NCI-H526 (cell line): ENCODE measurements at regions not wholly inside any gene's neighbourhood (a gene's known extent, or its start where the extent isn't known, plus 50 kb on each side); places are given as distances from the start of the nearest gene placed in this dataset.

Source experiments
- DNase-seq, 2 experiments: peaks; one replicate each; lab custom pipeline; 2025; lab: John Stamatoyannopoulos, UW

DNA sequence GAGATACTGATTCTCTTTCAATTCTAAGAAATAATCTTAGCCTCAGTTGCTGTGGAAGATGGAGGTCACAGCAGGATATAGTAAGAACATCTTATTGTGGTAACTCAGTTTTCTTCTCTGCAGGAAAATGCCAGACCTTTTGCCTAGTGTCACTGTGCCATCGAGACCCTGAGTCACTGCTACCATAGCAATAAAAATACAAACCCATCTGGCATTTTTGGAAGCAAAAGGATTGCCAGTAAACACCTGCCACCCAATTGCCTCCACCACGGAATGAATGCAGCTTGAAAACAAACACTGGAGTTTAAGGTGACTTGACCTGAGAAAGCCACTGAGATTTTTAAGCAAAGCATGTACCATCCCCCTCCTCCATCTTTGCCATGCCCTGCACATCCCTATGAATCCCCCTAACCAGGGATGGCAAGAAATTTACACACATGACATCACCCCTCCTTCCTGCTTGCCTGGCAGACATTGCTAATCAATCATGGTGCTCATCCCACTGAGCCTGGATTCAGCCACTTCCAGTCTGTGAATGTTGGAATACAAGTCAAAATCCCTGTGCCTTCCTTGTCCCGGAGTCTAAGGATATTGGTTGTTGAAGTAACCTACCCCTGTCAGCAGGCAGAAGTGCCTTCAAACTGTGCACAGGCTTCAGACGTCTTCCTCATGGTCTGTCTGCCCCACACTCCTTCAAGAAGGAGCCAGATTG is 59.6 kb upstream of the MAMLD1 start:
- DNase-seq = no peak

DNA sequence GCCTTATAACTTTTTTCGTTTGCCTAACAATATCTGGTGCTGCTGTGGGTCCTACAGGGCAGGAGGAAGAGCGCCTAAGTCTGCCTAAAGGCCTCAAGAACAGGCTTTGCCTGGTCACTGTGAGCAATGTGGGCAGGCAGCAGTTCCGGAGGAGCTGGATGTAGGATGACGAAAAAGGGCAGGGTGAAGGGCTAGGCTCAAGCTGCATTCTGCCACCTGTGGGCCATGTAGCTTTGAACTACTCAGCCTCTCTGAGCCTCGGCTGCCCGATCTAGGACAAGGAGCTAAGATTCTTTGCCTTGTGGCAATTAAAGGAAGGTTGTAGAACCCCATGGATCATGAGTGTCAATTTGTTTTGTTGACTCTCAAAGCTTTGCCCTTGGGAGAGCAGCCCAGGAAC is 57.1 kb upstream of the MAMLD1 start:
- DNase-seq = no peak

DNA sequence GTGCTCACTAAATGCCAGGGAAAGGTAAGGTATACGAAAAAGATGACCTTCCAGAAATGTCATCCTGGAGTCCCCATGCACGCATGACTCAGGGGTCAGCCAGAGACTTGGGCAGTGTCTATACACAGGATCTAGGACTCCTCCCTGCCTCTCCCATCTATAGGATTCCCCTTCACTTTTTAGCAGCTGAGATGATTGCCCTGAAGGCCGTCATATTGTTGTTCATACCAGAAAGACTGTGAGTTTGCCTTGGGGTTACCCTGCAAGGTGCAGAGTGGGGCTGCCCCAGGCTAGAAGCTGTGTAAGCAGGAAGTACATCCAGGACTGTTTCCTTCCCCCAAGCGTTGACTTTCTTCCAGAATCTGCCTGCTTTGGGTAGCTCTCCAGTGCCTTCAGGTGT is 55.1 kb upstream of the MAMLD1 start:
- no peak for DNase-seq

DNA sequence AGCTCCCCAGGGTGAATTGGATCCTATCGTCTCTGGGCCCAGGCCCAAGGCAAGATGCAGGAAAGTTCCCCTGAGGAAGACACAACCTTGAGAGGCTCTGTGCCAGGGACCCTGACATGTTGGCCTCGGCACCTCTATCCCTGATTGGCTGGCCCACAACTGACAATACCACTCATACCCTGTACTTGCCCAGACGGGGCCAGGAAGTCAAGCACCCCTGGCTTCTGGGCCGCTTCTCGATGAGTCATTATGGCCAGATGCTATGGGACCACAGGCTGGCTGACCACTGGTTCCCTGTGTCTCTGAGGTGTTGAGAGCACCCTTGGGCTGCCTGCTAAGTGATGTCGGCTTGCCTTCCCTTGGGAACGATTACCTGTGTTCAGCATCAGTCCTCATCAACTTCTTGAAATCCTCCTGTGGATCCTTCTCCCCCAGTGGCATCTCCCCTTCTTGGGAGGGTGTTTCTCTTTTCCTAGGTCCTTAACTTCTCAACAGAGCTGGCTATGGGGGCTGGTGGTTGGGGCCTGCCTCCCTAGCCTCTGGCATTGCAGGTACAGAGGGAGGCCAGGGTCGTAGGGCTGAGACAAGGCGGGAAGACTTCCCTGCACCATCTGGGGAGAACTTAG is 54.5 kb upstream of the MAMLD1 start:
- no peak for DNase-seq

DNA sequence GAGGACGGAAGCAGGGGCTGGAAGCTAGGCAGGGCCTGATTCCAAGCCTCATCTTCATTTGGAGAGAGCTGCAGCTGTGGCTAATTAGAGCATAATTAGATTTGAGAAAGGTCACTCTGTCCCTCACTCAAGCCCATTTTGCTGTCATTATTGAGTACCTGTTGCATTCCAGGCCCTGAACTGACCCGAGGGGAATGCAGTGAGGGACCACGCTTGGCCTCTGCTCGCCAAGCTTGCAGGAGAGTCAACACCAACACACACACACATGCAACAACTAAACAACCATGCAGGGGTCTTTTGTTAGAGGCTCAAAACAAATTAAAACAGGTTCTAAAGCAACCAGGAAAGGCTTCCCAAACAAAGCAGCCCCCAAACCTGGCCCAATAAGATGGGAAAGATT is 52.7 kb upstream of the MAMLD1 start:
- DNase-seq = no peak

DNA sequence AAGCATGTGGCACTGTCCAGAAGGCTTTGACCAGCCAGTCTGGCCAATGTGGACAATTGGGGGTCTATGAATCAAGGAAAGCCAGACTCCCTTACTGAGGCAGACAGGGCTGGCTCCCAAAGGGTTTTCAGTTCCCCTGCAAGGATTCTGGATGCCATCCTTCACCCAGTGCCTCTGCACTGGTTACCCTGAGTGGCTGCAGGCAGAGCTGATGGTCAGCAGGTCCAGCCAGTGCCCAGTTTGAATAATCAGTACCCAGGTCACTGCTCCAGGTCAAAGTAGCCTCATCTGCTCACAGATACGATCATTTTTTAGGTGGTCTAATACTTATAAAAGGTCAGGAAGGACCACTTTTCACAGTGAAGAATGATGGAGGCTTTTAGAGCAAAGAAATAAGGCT is 52.2 kb upstream of the MAMLD1 start:
- no peak for DNase-seq

- DNase-seq = no peak
These were observed 50.2 kb upstream of the MAMLD1 start for GRCh38 chrX:150312931-150313330.
